ENCODE measurements at regions not wholly inside any gene's neighbourhood (a gene's known extent, or its start where the extent isn't known, plus 50 kb on each side); places are given as distances from the start of the nearest gene placed in this dataset. TPM values are rescaled to one million over a fixed set of nuclear protein-coding genes. Genes with fewer than 3 reads are reported as not detected.

Small RNAs in the stretch of these regions (small RNA-seq; reads per million reads assigned to genes)
- gene AC092666.2 (ENCODE audit: insufficient read length, low read depth, low replicate concordance): not detected

Data from BJ (cell line).